Cardiac fibroblast (primary cell): ENCODE measurements at regions not wholly inside any gene's neighbourhood (a gene's known extent, or its start where the extent isn't known, plus 50 kb on each side); places are given as distances from the start of the nearest gene placed in this dataset.

Source experiments
- DNase-seq, 2 donors: peaks; one replicate each; pipeline versions ENCODE4 v3.0.0 to v3.0.0-alpha.2; 2010; ENCODE audit warnings: low read depth in 2 of 2
- H3K4me3 ChIP-seq, 2 donors: replicated peaks in 1 of 2; 1 replicate in 1 of 2; 2 replicates in 1 of 2; pipeline ENCODE4 v1.5.1; 2011; ENCODE audit warnings: low read depth in 2 of 2, low read length in 2 of 2, mild to moderate bottlenecking in 2 of 2, moderate library complexity in 1 of 2
- CTCF ChIP-seq: IDR thresholded peaks from one replicate; pipeline ENCODE4 v1.5.1; 2011; ENCODE audit warnings: low read depth, mild to moderate bottlenecking, low read length, inconsistent platforms

DNA sequence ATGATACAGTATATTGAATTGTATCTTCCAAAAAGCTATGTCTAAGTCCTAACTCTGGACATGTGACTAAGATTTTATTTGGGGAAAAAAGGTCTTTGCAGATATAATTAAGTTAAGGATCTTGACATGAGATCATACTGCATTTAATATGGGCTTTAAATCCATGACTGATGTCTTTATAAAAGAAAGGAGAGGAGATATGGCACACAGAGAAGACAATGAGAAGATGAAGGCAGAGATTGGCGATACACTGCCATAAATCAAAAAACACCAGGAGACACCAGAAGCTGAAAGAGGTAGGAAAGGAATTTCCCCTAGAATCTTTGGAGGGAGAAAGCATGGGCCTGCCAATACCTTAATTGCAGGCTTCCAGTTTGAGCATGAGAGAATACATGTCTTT, 1450.2 kb downstream of the HACE1 start:
- H3K4me3 ChIP-seq = no peak overlapping the region
- no peak for DNase-seq
- no peak for TF ChIP-seq CTCF

DNA sequence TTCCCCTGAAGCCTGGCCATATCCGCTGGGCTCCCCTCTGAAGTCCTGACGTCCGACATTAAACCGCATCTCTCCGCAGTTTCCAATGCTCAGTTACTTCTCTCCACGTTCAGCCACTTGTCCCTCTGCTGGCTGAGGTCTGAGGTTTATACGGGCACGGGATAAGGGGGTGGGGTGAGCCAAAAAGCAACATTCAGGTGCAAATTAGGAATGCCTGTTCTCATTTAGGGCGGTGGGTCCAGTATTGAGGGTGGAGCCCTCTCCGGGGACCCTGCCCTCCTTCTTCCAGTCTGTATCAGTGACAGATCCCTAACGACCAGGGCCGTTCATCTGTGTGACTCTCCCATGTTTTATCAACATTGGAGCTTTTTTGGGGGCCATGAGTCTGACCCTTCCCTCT, 1454.4 kb downstream of the HACE1 start:
- no peak overlapping the region for H3K4me3 ChIP-seq
- DNase-seq = no peak
- TF ChIP-seq CTCF = no peak

DNA sequence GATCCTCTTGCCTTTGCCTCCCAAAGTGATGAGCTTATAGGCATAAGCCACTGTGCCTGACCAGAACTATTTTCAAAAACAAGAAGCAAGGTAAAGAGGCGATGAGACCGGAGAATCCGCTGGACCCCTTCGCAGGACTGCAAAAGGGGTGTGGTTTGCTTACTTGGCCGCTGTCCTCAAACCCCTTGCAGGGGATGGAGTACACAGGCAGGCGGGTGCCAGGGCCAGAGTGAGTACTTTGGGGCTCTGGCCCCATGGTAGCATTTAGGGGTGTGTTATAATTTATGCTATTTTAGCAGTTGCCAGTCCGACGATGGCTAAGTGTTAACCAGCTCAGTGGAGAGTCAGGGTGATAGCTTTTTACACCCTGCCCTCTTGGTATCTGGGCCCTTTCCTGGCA, 1454.9 kb downstream of the HACE1 start:
- no peak for DNase-seq
- TF ChIP-seq CTCF = no peak
- no peak overlapping the region for H3K4me3 ChIP-seq

DNA sequence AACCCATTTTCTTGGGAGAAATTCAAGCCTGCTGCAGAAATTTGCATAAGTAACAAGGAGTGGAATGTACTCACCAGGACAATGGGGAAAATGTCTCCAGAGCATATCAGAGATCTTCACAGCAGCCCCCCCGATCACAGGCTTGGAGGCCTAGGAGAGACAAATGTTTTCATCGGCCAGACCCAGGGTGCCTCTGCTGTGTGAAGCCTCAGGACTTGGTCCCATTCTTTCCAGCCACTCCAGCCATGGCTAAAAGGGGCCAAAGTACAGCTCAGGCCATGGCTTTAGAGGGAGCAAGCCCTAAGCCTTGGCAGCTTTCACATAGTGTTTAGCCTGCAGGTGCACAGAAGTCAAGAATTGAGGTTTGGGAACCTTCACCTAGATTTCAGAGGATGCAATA, 1463.0 kb downstream of the HACE1 start:
- no peak for TF ChIP-seq CTCF
- DNase-seq = no peak
- H3K4me3 ChIP-seq = no peak overlapping the region

GRCh38 chr6:103379272-103379671, 1480.4 kb downstream of the HACE1 start:
- no peak for TF ChIP-seq CTCF
- no peak for DNase-seq
- no peak overlapping the region for H3K4me3 ChIP-seq

DNA sequence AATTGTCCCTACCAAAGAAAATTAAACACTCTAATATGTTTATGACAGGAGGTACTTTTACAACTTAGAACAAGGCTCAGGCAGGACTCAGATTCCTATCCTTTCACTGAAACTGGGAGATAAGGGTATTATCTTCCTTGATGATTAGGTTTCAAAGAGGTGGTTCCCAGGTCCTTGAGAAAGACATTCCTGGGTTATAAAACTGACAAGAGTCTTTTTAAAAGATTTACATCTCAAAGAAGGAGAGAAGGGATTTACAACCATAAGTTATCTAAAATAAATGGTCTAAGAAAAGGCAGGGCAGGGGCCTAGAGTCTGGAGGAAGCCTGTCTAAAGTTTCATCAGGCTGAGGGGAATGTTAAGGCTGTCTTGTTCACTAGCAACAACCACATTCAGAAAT, 1492.5 kb downstream of the HACE1 start:
- DNase-seq = no peak
- TF ChIP-seq CTCF = no peak
- H3K4me3 ChIP-seq = no peak overlapping the region

- DNase-seq = no peak
- TF ChIP-seq CTCF = no peak
- no peak overlapping the region for H3K4me3 ChIP-seq
Measured at GRCh38 chr6:103356531-103356930, 1503.2 kb downstream of the HACE1 start.
